ENCODE measurements at regions not wholly inside any gene's neighbourhood (a gene's known extent, or its start where the extent isn't known, plus 50 kb on each side); places are given as distances from the start of the nearest gene placed in this dataset.

DNA sequence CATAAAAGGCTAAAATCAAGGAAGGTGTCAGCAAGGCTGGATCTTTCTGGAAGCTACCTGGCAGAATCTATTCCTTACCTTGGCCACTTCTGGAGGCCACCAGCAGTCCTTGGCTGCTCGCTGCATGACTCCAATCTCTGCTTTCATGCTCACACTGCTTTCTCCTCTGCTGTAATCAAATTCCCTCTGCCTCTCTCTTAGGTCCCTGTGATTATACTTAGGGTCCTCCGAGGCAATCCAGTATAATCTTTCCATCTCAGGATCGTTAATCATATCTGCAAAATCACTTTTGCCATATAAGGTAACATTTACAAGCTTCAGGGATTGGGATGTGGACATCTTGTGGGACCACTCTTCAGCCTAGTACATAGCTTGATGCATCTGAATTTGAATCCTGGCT lies 110.7 kb upstream of the IVNS1ABP start:
- no peak for DNase-seq

DNA sequence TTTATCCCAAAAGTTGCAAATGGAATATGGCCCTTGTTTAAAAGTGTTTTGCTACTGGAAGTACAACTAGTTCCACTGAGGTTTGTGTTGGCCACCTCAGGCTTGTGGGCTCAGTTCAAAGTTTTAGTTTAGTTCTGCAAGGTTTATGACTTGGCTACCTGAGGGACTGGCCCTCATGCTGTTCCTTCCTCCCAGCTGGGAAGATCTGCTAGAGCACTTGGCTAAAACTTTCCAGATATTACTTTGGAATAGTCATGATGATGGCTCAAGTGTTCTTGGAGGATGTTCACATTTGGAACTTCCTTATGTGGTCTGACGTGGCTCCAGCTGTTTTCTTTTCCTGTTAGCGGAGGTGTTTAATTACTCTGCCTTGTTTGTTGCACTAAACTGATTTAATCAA lies 110.2 kb upstream of the IVNS1ABP start:
- DNase-seq, result no peak

DNA sequence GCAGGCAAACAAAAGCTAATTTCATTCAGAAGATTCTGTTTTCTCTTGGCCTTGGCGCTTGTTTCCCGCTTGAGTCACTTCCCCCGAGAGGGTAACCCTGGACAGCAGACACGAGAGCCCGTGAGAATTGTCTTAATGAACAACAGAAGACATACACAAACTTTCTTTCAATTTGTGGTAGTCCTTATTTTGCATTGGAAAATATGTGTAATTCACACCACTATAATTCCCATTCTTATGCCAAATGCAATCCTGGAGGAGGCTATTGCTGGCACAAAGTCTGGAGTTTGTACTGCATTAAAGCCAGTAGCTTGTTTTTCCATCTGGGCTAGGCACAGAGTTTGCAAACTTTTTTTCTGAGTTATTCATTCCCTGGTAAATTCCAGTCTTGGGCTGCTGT lies 109.8 kb upstream of the IVNS1ABP start:
- DNase-seq, result no peak

DNA sequence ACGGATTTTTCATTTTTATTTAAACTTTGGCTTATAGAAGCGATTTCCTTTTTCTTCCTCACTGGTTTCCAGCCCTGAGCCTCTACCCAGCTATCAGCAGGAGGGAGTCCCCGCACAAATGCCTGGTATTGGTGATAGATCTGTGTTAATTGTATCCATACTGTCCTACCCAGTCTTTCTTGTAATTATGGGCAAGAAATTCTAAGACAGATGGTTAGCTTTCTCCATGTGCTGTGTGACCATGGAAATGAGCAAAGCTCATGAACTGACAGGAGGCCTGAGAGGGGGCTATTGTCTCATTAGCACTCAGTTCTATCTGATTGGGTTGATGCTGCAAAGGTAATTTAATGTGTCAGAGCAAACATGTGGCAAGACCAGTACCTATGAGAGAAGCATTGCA lies 108.1 kb upstream of the IVNS1ABP start:
- peak; percentile 12 to 87 for DNase-seq

DNA sequence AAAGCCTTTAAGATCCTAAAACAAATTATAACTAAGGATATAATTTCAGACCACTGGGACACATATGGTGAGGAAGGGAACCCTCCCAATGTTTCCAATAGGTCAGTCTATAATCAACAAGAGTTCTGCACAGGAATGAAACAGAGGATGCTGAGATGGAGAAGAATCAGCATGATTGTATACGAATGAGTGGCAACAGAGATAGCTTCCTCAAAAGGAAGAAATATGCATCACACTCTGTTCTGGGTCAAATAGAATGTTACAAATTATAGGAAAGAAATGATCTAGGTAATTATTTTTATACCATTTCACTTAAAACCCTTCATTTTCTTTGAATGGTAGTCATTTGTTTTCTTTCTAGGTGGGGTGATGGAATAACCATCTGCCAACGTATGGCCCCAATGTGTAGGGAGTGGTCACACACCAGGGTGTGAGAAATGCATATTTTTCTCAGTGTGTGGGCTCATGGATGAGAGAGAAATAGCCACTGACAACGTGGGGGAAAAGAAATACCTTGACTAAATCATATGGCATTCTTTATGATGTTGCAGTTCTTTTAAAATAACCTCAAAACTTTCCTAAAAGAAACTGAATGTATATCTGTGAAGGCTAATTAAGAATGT lies 104.6 kb upstream of the IVNS1ABP start:
- no peak for DNase-seq

DNA sequence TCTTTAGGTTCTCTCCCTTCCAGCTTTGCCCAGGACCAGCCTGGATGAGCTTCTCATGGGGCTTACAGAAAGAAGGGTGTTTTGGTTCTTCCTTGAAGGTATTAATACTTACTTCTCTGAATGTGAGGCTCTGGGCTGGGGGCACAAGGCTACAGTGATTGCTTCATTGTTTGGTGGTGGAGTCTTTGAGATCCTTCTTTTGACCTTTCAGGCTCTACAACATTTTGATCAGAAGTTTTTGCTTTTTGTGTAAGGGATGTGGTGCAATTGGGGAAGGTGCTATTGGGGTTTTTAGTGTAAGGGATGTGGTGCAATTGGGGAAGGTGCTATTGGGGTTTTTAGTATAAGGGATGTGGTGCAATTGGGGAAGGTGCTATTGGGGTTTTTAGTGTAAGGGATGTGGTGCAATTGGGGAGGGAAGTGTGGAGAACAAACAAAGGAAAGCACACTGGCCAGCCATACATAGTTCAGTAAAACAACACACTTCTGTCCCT lies 103.6 kb upstream of the IVNS1ABP start:
- no peak for DNase-seq

DNA sequence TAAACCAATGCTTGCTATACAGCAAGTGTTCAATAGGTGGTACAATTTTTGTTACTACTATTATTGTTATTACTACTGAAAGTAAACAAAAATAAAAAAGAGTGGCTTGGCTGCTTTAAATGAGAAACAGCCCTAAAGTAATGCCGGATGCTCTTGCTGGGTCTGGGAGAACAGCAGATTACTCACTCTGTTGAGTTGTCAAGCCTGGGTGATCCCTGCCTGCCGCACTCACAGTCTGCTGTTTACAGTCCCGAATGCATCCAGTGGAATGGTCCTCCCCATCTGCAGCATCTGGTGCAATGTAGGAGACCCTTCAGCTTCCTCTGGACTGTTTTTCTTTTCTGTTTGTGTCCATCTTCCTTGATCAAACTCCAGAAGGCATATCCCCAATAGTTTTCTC lies 102.7 kb upstream of the IVNS1ABP start:
- no peak for DNase-seq

DNA sequence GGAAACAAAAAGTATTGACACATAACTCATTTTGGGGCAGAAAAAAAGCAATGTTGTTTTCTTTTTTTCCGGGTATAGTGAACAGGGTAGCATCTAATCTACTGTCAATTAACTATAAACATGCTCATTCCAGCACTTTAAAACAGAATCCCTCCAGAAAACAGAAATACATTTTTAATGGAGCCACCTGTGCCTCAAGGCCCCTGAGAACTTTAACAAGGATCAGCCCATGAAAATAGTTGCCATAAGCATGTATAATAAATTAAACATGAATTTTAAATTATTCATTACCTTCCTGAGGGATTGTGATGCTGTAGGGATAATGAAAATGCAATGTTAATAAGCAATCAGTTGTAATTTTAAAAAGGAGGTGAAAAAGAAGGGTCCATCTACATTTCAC lies 101.4 kb upstream of the IVNS1ABP start:
- DNase-seq, result no peak

DNA sequence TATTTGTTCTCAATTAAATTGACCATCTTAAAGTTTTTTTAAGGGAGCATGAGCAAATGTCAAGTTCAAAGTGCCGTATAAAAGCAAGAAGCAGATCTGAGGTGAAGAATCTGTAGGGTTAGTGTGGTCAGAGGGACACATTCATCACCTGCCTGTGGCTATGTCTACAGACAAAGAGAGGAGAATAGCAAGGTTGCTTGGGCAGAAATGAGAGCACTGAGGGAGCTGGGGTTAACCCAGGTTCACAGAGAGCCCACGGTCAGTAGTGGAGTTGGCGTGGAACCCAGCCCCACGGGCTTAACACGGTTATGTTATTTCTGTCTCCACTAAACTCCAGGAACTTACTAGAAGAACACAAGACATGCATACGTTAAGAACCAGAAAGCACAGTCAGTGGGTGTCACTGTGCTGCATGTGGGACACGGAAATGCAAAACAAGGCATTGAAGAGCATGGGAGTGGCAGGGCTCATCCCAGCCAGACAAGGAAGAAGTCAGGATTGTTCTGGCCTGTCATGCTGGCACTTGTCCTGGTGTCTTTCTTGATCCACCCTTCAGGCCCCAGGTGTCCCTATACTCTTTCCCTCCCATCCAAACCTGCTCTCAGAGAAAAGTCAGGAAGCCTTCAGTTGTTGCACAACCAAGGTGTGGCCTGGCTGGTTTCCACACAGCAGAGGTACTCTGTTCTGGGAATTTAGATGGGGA lies 95.5 kb upstream of the IVNS1ABP start:
- no peak for DNase-seq

DNA sequence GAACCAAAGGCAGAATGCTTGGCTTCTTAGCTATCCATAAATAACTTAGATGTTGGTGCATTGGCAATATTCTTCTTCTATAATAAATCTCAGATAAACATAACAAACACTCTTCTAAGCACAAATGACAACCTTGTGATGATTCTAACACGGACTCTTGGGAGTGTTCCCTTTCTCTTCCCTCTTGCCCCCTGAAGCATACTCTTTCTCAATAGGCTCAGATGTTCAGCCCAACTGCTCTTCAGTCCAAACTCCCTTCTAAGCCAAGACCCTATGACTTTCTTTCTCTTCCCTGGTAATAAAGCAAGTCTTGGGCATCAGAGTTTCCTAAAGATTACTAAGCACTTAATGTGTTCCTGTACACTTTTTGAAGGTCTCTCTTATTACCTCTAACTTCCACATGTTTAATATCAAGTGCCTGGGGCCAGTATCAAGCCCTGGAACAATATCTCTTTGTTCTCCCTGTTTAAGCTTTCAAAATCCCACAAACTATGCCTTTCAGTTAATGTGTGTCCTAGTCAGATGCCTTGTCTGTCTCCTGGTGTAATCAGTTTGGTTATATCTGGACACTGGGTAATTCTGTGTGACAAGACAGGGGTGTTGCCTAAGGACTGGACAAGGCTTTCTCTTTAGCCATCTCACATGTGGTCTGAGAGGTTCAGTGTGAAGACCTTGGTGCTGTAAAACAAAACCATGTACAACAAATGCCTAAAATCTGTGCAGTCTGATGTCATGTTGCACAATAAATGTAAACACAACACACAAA lies 92.9 kb upstream of the IVNS1ABP start:
- DNase-seq, result no peak

DNA sequence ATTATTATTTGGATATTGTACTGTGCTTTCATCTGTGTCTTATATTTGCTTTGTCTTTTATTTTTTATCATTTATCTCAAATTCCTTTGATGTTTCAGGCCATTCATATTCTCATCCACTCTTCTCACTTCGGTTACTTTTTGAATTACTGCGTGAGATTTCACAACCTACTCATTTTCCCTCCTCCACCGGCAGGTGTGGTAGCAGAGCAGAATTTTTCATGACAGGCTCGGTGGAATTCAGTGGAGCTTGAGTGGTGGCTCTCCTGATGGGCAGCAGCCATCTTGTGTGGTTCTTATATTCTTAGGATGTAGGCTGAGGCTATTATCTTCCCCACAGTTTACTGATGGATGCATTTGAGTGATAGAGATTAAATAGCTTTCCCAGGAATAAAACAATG lies 92.3 kb upstream of the IVNS1ABP start:
- DNase-seq, result no peak

DNA sequence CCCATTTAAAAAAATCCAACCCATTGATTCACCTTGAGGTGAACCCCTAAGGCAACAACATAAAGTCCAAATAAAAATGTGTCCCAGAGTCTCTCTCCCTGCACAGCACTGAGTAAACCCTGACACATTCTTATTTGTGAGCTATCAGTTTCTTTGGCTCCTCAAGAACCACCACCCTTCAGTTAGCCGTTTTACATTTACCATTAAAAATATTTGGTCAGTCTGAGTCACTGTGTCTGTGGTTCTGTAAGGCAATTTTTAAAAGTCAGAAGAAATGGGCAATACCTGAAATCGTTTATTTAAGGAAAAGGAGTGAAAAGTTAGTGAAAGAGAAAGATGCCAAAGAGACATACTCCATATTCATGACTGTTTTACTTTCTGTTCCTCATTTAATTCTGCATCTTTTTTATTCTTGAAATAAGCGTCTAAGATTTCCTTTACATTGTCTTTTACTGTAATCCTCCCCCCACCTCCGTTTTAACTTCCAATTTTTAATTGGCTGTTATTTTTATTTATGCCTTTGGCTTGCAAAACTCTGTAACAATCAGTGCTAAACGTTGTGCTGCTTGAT lies 91.7 kb upstream of the IVNS1ABP start:
- no peak for DNase-seq

DNA sequence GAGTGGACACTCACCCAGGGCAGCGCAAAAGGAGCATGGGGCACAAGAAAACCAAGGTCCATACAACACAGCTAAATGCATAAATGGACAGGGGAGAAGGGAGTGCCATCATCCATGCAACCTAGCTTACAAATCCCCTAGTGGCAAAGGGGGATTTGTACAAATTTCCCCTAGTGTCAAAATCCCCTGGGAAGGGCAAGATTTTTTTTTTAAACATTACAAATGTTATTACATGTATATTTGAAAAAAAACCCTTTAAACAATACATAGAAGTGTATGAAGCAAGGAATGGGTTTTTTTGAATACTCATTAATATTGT lies 89.6 kb upstream of the IVNS1ABP start:
- no peak for DNase-seq

DNA sequence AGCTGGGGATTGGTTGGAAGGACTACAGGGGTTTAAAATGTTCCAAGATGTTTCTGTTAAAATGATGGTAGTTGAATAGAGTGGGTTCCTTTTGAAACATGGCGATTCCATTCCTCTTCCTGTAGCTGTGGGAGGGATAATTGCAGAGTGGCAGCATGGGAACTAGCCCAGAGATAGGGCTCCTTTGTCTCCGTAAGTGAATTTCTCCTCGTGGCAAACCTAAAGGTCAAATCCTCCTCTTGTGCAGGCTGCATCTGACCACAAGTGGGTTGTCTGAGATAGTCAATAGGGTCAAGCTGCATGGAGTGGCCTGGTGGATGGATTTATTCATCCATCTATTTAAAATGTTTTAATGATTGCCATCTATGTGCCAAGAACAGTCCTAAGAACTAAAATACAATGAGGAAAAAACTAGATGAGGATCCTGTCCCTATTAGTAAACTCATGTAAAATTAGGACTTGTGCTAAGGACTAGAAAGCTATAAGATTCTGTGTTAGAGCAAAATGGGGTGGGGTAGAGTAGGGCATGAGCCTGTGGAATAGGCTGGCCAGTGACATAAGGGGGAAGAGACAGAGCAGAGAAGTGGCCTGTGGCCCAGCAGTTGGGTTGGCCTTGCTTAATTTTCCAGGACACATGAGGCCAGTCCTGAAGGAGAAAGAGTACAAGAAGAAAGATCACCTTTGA lies 89.1 kb upstream of the IVNS1ABP start:
- DNase-seq, result no peak

DNA sequence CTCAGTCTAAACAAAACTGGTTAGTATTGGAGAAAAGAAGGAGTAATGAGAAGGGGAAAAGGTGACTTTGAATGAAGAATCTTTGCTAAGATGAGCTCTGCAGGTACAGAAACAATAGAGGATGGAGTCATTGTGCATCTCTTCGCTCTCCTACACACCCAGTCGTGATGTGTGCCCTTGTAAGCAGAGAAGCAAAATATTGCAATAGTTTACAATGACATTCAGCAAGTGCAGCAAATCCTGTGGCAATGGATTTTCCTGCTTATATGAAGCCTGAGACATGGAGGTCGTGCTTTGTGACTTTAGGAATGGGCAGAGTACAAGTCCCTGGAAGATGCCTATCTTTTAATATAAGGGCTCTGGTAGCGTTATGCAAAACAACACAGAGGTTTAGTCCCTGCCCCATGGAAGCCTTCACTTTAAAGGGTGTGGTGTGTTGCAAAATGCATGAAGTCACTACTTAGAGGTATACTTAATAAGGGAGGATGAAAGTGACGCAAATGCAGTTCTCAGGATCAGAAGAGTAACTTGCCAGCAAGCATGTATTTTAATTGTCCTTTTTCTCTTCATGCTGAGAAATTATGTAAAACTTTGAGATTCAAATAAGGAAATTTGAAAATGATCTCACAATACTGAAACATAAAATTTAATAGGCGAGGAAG lies 88.0 kb upstream of the IVNS1ABP start:
- no peak for DNase-seq

DNA sequence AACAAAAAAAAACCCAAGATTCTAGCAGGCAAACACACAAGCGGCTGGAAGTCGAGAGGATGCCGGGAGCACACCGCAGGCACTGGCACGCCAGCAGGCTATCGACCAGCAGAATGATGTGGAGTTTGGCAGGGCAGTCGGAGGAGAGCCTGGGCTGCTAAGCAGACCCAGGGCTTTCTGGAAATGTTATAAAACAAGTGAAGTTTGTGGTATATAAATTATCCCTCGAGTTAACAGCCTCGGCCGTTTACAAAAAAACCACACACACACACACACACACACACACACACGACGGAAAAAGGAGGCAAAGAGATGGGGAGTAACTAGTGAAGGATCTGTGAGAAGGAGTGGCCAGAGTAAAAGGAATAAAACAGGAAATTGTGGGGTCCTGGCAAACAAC lies 87.2 kb upstream of the IVNS1ABP start:
- no peak for DNase-seq

DNA sequence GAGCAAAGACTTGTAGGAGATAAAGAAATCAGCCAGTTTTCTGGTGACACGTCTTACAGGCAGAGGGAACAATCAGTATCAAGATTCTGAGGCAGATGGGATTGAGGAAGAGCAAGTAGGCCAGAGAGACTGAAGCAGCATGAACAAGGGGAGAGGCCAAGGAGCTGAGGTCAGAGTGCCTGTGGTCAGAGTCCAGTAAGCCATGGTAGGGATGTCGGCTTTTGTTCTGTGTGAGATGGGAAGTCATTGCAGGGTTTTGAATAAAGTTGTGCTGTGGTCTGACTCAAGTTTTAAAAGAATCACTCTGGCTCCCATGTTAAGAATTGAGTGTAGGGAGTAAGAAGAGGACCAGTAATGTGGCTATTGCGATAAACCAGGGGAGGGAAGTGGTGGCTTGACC lies 85.9 kb upstream of the IVNS1ABP start:
- no peak for DNase-seq

DNA sequence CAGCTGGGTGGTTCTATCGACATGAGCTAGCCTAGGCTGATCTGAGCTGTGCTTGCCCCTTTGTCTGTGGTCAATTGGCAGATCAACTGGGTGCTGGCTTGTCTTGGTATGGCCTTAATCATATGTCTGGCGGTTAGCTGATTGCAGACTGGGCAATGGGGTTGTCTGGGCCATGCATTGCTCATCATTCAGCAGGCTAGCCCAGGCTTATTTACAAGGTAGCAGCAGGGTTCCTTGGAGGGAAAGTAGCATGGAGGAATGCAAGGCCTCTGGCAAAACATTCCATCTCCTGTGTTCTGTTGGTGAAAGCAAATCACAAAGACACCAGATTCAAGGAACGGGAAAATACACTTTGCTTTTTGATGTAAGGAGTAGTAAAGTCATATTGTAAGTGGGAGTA lies 84.0 kb upstream of the IVNS1ABP start:
- DNase-seq, result no peak

DNA sequence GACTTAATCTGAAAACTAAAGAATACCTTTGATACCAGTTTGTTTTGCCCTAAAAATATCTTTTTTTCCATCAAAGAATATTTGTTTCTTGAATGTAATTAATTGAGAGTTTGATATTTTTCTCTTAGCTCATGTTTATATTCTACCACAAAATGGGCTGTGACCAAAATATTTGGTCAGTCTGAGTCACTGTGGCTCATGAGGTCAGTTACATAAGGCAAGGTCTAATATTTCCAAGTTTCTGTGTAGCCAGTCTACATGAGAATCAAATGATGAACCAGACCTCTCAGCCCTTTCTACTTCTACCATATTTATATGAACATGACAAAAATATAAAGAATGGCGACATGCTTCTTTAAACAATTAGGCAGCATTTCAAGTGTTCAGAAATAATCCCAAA lies 83.0 kb upstream of the IVNS1ABP start:
- no peak for DNase-seq

DNA sequence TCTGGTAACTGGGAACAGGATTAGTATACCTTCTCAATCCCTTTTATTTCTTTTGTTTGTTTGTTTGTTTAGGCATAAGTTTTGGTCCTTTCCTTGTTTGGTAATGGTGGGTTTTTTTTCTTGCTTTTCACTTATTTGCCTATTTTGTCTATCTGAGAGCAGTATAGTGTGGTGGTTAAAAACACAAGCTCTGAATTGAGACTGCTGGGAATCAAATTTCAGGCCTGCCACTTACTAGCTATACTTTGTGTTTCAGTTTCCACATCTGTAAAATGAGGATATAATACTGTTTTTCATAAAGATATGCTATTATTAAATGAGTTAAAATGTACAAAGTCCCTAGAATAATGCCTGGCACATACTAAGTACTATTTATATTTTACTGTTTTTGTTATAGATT lies 81.6 kb upstream of the IVNS1ABP start:
- no peak for DNase-seq

DNA sequence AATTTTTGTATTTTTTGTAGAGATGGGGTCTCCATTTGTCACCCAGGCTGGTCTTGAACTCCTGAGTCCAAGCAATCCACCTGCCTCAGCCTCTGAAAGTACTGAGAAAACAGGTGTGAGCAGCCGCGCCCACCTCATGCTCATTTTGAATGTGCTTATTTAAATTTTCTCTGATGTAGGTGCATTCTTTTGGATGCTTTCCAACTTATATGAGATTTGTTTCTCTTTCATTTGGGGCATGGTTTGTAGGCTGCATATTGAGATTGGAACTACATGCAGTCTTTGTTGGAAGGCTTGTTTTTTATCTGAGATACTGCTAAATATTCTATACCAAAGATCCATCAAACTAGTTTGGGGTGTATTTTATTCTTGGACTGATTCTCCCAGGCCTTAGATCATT lies 81.0 kb upstream of the IVNS1ABP start:
- DNase-seq, result no peak

DNA sequence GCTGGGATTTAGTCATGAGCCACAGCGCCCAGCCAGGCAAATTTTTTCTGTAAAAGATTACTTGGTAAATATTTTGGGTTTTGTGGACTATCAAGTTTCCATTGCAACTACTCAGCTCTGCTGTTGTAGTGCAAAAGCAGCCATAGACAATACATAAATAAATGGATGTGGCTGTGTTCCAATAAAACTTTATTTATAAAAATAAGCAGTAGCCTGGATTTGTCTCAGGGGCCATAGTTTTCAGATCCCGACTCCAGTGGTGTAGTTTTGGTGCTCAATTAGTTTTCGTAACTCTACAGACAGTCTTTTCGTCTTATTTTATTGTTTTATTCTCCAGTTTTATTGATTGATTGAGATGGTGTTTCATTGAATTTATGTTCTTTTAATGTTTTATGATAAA lies 80.1 kb upstream of the IVNS1ABP start:
- no peak for DNase-seq

DNA sequence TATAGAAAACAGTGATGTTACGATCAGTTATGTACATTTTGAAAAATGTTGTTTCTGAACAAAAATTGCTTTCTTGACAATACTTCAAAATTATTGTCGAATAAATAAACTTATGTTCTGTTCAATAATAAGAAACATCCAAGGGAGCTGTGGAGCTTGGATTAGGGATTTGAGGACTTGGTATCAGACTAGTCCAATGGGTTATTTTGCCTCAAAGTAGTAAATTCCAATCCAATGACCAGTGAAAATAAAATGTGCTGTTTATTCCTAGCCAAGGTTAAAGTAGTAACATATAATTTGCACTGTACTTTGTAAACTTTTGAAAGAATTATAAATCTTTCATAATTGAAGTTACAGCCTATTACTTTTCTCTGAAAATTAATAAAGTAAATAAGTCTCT lies 79.1 kb upstream of the IVNS1ABP start:
- no peak for DNase-seq

All from NCI-H524 (cell line).